DMS153 treated with DMSO at 0.1 percent for 48 hours (cell line): ENCODE measurements at regions not wholly inside any gene's neighbourhood (a gene's known extent, or its start where the extent isn't known, plus 50 kb on each side); places are given as distances from the start of the nearest gene placed in this dataset.

Source experiments
- DNase-seq: peaks from one replicate; lab custom pipeline; 2025; ENCODE audit not compliant: unreplicated experiment; lab: John Stamatoyannopoulos, UW

DNA sequence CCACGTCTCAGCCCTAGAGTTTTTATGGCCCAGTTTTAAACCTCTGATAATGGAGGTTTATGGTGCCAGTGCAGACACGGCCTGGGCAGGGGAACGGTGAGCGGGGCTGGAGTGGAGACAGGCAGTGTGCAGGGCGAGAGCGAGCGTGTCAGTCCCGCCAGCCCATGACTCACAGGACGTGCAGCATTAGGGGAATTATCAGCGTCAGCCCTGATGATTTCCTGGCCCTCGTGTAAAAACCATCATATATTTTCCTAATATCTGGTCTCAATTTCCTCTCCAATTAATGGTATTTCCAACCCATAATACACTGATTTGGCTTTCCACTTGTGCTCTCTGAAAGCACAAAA, 104.6 kb upstream of the VSTM2B start:
- no peak for DNase-seq

DNA sequence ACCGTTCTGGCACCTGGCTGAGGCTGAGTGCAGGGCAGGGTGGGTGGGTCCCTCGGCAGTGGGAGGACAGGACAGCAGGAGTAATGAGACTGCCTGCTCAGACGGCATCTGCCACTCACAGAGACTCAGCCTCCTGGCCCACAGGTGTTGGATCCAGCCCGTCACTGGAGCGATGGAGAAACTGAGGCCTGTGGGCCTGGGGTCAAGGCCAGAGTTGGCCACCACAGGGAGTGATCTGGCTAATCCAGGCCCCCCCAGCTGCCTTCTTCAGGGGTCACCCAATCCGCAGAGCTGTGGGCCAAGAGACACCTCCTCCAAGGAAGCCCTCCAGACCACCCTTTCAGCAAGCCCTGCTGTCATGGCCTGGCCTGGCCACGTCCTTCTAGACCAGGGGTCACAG, 103.7 kb upstream of the VSTM2B start:
- no peak for DNase-seq

DNA sequence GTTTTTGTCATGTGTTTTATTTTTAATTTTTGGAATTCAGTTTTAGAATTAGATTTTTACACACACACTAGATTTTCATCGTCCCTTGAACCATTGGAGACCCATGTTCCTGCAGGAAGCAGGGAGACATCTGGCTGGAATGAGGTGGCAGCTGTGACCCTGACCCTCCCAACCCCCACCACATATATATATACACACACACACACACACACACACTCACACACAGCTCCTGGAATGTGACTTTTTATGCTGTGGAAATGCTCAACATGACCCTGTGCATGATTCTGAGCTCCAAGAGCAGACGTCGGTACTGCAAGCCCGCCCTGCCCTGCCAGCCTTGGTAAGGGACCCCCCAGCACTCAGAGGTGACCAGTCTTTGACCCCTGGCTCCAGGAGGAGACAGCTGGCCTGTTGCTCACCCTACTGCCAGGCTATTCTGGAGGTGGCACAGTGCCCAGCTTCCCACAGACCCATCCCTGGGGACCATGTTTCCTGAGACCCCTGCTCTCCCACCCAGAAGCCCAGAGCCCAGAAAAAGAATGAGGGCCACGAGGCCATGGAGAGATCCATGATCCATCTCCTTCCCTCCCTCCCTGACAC, 103.2 kb upstream of the VSTM2B start:
- no peak for DNase-seq

DNA sequence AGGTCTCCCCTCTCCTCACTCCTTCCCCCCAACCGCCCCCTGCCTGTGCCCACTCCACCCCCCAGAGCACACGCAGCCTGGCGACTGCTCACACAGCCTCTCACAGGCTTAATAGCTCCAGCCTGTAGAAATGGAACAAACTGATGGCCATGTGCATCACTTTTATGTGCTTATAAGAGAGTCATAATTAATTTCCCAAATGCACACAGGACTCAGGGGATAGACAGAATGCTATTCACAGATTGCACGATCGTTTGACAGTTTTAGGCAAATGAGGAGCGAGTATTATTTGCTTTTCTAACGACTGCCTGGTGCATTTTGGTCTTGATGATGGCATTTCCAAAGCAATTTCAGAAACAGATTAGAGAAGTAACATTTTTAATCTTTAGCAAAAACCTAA, 97.7 kb upstream of the VSTM2B start:
- DNase-seq, result no peak

DNA sequence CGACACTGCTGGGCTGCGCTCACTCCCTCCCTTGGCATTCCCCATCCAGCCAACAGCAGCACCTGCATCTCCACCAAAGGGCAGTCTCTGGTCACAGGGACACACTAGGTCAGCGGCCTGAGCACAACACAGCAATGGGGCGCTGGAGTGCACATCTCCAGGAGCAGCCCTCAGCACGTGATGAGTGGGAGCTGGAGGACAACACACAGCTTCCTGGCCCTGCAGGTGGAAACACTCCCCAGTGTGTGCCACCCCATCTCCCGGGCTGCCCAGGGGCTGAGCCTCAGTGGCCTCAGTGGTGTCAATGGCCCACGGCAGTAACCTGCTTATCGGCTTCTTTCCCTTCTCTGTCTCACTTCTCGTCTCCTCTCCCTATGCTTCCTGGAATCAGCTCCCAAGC, 96.8 kb upstream of the VSTM2B start:
- DNase-seq, result no peak

DNA sequence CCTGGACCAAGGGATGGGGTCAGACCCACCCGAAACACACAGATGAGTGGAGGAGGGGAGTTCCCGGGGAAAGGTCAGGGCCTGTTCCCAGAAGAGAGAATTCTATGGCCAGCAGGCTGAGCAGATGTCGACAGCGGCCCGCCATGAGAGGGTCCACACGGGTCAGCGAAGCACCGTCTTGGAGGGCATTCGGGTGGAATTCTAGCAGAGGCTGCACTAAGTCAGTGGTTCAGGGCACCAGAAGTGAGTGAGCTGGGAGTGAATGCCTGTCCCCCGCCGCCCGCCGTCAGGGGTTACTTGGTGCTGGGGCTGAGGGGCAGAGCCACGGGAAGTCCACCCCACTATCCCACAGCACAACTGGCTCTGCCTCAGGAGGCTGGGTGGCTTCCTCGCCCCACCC, 96.2 kb upstream of the VSTM2B start:
- DNase-seq, result no peak

DNA sequence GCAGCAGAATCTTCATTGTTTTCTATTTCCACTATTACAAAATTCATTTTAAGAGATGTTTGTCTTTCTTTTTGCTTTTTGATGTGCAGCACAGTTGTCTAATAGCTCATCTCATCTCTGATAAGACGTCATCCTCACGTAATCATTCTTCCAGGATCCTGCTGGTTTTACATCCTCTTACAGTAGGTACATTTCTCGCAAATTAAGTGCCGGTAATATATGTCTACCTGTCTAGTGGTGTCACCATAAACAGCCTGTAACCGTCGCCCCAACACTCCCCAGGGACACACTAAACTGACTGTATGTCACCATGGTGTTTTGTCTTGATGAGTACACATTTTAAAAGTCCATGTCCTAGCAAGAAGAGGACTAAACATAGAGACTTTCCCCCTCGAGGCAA, 94.5 kb upstream of the VSTM2B start:
- DNase-seq, result no peak

DNA sequence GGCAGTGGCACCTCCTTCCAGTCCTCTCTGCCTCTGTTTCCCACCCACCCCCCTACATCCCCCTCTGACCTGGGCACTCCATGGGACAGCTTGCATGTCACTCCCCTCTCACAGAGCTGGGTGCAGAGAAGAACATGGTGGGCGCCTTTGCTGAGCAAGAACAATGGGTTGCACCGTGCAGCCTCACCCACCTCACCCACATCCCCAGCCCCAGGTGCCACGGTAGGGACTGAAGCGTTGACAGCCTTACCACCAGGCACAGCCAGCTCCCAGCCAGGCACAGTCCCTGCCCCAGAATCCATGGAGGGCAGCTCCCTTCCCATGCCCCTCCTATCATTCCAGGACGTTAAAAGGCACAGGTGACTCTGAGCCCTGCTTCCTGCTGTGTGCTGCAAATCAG, 93.1 kb upstream of the VSTM2B start:
- no peak for DNase-seq

DNA sequence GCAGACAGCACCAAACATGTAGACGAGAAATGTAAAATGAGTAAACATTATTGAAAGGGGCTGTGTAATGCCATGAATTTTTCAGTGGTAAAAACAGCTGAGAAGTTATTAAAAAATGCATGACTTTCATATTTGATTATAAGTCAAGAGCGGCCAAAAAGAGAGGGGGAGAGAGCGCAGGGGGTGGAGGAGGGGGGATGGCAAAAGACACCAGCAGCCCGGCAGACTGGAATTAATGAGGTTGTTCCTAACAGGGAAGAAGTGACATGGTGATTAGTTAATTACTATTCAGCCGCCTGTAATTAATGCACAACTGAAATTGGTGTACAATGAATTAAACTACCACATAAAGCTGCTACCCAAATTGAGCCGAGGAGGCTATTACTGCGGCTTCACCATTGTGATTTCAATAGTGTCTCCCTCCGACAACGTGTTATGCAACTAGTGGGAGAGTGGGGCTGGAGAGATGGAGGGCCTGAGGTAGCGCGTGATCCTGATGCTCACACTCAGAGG, 89.1 kb upstream of the VSTM2B start:
- DNase-seq, result no peak

DNA sequence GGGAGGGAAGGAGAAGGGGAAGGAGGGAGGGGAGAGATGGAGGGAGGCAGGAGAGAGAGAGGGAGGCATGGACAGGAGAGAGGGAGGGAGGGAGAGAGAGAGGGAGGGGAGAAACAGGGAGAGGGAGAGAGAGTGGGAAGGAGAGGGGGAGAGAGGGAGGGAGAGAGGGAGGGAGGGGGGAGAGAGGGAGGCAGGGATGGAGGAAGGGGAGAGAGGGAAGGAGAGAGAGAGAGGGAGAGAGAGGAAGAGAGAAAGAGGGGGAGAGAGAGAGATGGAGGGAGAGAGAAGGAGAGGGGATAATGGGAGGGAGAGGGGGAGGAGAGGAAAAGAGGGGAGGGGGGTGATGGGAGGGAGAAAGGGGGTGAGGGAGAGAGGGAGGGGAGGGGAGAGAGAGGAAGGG, 86.8 kb upstream of the VSTM2B start:
- DNase-seq, result no peak

DNA sequence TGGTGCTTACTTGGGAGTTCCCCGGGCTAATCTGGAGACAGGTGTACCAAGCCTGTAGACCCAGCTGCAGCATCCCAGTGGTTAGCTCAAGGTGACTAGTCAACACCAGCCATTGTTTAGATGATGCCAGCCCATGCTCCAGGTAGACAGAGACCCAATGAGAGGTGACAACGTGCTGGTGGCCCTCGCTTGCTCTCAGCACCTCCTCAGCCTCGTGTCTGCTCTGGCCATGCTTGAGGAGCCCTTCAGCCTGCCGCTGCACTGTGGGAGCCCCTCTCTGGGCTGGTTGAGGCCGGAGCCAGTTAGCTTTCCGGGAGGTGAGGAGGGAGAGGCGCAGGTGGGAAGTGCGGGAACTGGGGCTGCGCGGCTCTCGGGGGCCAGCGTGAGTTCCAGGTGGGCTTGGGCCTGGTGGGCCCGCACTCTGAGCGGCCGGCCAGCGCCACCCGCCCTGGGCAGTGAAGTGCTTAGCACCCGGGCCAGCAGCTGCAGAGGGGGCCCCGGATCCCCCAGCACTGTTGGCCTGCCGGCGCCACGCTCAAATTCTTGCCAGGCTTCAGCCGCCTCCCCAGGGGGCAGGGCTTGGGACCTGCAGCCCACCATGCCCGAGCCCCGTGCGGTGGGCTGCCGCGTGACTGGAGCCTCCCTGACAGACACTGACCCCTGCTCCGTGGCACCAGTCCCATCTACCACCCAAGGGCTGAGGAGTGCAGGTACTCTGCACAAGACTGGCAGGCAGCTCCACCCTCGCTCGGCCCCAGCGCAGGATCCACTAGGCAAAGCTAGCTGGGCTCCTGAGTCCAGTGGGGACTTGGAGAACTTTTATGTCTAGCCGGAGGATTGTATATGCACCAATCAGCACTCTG, 85.9 kb upstream of the VSTM2B start:
- no peak for DNase-seq

DNA sequence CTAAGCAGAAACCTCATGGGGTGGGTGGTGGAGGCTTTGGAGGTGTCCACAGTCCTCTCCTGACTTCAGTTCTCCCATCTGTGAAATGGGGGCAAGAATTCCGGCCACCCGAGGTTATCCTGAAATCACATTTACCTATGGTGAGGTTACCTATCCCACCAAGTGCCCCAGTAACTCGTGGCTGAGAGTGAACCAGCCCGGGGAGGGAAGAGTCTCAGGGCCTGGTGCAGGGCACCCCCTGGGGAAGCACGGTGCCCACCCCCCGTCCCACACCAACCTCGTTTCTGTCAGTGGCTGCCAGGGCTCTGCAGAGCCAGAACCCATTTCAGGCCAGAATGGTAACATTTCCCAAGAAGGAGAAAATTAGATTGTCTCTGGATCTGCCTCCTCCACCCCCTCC, 83.7 kb upstream of the VSTM2B start:
- no peak for DNase-seq

DNA sequence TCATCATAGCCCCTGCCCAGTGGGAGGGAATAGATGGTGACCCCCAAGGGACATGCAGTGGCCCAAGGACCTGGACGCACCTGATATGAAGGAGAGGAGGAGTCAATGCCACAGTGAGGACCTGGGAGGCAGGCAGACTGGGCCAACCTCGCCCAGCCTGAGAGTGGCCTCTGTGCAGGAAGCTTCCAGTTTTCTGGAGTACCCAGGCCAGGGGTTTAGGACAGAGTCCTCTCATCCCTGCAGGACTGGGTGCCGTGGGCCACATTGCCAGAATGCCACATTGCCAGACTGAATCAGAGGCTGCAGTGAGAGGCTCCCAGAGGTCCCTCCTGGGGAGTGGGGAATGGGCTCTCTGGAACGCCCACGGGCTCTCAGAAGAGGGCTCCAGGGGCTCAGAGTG, 82.9 kb upstream of the VSTM2B start:
- no peak for DNase-seq

DNA sequence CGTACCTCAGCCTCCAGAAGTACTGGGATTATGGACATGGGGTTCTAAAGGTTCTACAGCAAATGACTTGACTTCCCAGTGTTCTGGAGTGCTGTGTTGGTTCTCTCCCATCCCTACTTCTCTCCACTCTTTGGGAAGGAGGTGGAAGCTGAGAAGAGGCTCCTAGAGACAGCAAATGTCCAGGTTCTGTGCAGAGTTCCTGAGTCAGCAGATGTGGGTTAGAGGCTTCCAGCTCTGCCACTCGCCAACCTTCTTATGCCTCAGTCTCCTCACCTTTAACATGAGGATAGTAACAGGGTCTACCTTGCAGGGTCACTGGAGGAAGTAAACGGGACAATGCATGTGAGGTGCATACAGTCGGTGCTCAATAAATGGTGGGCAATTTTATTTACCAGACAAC, 80.5 kb upstream of the VSTM2B start:
- no peak for DNase-seq

DNA sequence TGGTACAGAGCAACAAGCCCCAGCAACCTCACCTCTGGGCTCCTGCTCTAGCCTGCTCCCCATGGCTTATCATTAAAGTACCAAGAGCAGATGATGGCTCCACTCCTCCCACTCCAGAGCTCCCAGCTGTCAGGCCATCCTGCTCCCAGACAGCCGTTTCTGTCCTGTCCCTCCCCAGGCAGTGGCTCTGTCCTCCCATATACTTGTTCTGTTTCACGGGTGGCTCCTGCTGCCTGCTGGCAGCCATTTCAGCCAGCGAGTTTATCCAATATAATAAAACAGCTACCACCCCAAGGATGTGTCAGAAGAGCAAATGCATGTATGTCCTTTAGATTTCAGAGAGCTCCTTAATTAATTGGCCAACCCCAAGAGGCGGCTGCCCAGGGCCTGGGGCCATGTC, 79.4 kb upstream of the VSTM2B start:
- DNase-seq, result no peak

DNA sequence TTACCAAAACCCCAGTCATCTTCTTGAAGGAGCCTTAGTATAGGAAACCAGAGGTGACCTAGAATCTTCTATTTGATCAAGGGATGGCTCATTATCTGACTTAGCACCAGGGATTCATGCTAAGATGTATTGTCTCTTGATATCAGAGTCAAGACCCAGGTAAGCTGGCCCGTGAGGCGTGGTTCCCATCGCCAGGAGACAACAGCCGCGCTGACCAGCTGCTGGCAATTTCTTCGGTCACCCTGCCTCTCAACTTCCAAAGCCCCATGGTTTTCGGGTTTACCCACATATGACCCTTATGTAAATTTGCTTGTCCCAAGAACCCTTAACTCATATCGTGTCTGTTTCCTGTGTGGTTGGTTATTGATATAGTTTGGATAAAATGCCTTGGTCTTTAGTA, 77.7 kb upstream of the VSTM2B start:
- DNase-seq, result no peak

DNA sequence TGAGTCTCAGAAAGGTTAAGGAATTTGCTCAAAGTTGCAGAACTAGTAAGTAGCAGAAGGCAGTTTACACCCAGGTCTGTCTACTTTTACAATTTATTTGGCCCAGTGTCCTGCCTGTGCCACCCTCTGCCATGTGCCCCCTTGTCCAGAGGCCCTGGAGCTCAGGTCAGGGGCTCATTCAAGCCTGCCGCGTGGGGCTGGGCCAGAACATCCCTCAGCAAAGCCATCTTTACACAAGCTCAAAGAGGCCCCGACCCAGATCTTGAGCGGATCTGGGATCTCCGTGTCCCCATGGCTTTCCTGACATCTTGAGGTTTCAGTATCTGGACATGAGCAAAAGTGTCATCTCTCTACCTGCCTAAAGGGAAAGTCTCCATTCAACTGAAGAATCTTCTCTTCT, 76.4 kb upstream of the VSTM2B start:
- no peak for DNase-seq

DNA sequence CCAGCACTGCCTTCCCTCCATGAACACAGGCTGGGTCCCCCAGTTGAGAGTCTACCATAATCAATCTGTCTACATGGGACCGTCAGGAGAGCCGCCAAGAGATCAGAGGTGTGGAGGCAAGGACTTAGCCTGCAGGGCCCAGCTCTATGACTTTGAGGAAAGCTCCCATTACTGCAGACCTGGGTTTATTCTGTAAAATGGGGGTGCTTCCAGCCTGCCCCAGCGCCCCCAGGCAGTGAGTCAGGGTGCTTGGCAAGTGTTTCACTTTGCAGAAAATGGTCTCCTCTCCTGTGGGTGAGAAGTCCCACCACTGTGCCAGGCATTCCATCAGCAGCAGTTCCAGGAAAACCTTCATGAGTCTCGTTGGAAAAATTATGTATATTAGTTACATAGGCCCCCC, 75.5 kb upstream of the VSTM2B start:
- no peak for DNase-seq

DNA sequence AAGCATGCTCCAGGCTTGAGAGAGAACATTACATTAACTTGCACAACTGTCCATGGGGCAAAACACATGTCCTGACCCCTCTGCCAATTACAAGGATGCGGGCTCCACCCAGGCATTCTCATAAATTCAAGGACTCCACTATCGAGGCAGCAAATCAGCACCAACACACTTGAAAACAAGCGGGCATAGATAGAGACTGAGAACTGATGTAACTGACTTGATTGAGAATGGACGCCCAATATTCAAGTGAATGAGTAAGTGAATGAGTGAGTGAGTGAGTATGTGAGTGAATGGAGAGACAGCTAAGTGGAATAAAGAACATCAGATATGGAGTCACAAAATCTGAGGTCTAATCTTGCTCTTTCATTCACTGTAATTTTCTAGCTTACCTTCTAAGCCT, 75.0 kb upstream of the VSTM2B start:
- DNase-seq, result no peak

DNA sequence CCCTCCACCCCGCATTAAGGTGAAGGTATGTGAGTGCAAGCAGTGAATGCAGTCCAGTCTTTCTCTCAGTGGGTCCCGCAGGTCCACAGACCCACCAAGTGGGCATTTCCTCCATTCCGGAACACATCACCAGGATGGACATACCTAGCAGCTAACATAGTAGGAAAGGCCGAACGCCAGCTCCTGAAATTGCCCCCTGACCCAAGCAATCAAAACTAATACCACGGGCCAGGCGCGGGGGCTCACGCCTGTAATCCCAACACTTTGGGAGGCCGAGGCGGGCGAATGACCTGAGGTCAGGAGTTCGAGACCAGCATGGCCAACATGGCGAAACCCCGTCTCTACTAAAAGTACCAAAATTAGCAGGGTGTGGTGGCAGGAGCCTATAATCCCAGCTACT, 71.7 kb upstream of the VSTM2B start:
- no peak for DNase-seq

DNA sequence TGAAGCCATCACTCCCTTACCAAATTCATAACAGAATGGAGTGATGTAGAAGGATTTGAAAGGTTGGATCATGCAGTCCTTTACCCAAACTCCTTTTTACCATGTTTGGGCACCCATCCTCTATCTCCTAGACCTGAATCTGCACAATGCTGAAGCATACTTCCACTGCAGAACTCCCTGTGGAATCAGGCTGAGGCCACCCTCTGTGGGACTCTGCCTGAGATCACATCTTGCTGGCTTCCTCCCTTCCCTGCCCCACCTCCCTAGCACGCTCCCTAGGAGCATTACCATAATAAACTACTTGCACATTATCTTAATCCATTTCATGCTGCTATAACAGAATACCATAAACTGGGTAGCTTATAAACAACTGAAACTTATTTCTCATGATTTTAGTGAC, 68.4 kb upstream of the VSTM2B start:
- no peak for DNase-seq

DNA sequence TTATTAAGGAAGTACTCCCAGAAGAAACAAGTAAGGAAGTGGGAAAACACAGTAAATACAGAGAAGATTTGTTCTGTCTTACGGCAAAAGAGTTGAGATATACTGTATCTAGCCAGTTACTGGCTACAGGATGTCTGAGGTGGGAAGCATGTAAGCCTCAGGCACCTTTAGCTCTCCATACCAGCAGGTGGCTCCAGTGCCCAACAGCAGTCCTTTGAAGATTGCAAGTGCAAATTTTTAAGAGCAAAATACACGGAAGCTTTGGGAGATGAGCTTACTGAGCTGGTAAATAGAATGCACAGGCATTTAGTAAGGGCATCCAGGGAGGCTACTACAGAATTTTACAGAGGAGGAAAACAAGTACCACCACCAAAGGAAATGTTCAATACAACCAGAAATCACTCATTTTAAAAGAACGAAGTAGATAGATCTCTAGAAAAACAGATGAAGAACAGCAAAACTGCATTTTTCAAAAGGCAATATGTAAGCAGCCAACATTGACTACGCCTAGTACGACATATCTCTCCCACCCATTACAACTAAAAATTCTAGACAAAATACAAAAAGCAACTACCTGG, 57.9 kb upstream of the VSTM2B start:
- peak; percentile 13 for DNase-seq

DNA sequence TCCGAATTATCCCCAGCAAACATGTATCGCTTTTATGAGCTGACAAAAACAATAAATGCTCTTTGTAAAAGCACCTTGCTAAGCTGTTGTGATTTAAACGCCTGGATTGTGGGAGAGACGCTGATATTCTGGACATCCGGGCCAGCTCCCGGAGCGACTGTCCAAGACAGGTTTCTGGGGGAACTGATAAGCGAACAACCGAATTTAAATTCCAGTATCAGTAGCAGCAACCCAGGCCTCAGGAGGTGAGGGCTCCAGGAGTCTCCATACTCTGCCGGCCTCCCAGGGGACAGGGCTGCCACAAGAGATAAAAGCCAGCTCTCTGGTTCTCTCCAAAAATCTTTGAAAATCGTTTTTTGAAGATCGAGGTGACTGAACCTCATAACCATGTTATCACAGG, 50.3 kb upstream of the VSTM2B start:
- no peak for DNase-seq
